ENCODE measurements at regions not wholly inside any gene's neighbourhood (a gene's known extent, or its start where the extent isn't known, plus 50 kb on each side); places are given as distances from the start of the nearest gene placed in this dataset.

GRCh38 chr10:90484518-90484917 is 373.3 kb downstream of the HTR7 start:
- no peaks in the 10 kb centered on the region for H3K79me2 ChIP-seq (ENCODE audit: control insufficient read depth, insufficient read depth, low read length)
- dilution Hi-C loops (cut with MboI; ENCODE audit: extremely low pct_ligation_motif_present, low sequenced_read_pairs): no loop called here
- H3K9ac ChIP-seq (ENCODE audit: control insufficient read depth, extremely low read depth, insufficient read depth, low read length): peak overlapping the region; percentile 47
- peaks cover 11% of the 10 kb centered on the region for H3K4me1 ChIP-seq (ENCODE audit: control insufficient read depth, extremely low read depth, insufficient read depth, low read length)
- H4K20me1 ChIP-seq (ENCODE audit: control insufficient read depth, extremely low read depth, insufficient read depth, low read length): no peaks in the 10 kb centered on the region
- H3K36me3 ChIP-seq (ENCODE audit: control insufficient read depth in 2 of 2, extremely low read depth in 1 of 2, insufficient read depth in 2 of 2, low read length in 2 of 2): no peaks in the 10 kb centered on the region
- no peak overlapping the region for H3K4me3 ChIP-seq (ENCODE audit: control insufficient read depth in 2 of 3, extremely low read depth in 1 of 3, insufficient read depth in 2 of 3, low read depth in 1 of 3, low read length in 3 of 3)
- peak; percentile 90 for DNase-seq (ENCODE audit: low read depth, low spot score)
- peak overlapping the region; percentile 69 for H2AFZ ChIP-seq (ENCODE audit: control insufficient read depth, low read length)
- H3K9me3 ChIP-seq (ENCODE audit: control insufficient read depth, low read depth, low read length): no peaks in the 10 kb centered on the region
- TF ChIP-seq, protein P1, sequence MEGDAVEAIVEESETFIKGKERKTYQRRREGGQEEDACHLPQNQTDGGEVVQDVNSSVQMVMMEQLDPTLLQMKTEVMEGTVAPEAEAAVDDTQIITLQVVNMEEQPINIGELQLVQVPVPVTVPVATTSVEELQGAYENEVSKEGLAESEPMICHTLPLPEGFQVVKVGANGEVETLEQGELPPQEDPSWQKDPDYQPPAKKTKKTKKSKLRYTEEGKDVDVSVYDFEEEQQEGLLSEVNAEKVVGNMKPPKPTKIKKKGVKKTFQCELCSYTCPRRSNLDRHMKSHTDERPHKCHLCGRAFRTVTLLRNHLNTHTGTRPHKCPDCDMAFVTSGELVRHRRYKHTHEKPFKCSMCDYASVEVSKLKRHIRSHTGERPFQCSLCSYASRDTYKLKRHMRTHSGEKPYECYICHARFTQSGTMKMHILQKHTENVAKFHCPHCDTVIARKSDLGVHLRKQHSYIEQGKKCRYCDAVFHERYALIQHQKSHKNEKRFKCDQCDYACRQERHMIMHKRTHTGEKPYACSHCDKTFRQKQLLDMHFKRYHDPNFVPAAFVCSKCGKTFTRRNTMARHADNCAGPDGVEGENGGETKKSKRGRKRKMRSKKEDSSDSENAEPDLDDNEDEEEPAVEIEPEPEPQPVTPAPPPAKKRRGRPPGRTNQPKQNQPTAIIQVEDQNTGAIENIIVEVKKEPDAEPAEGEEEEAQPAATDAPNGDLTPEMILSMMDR (optimal IDR thresholded peaks at IDR 0.05 in 1 of 3, IDR thresholded peaks at IDR 0.05 in 1 of 3, conservative IDR thresholded peaks at IDR 0.05 in 1 of 3; ENCODE audit: extremely low read depth in 1 of 3, insufficient read depth in 2 of 3, low read length in 3 of 3): no peak
- no peak for TF ChIP-seq EZH2 (IDR thresholded peaks at IDR 0.05; ENCODE audit: low read length)
- no peaks in the 10 kb centered on the region for H3K9me1 ChIP-seq (ENCODE audit: control insufficient read depth, extremely low read depth, insufficient read depth, low read length)
- no peaks in the 10 kb centered on the region for H3K27me3 ChIP-seq (ENCODE audit: control insufficient read depth, extremely low read depth, insufficient read depth, low read length)
- FAIRE-seq: peak; percentile 97
- peak overlapping the region; percentile 28 for H3K4me2 ChIP-seq (ENCODE audit: control insufficient read depth, extremely low read depth, insufficient read depth, low read depth, low read length)
- peak overlapping the region; percentile 70 for H3K27ac ChIP-seq (ENCODE audit: control insufficient read depth, insufficient read depth, low read length)

- H4K20me1 ChIP-seq (ENCODE audit: control insufficient read depth, extremely low read depth, insufficient read depth, low read length): no peaks in the 10 kb centered on the region
- H3K9ac ChIP-seq (ENCODE audit: control insufficient read depth, extremely low read depth, insufficient read depth, low read length): no peak overlapping the region
- no peak for FAIRE-seq
- no peak for DNase-seq (ENCODE audit: low read depth, low spot score)
- dilution Hi-C loops (cut with MboI; ENCODE audit: extremely low pct_ligation_motif_present, low sequenced_read_pairs): no loop called here
- no peak for TF ChIP-seq EZH2 (IDR thresholded peaks at IDR 0.05; ENCODE audit: low read length)
- TF ChIP-seq, protein P1 (optimal IDR thresholded peaks at IDR 0.05 in 1 of 3, IDR thresholded peaks at IDR 0.05 in 1 of 3, conservative IDR thresholded peaks at IDR 0.05 in 1 of 3; ENCODE audit: extremely low read depth in 1 of 3, insufficient read depth in 2 of 3, low read length in 3 of 3): no peak
- H2AFZ ChIP-seq (ENCODE audit: control insufficient read depth, low read length): no peak overlapping the region
- no peaks in the 10 kb centered on the region for H3K79me2 ChIP-seq (ENCODE audit: control insufficient read depth, insufficient read depth, low read length)
- no peak overlapping the region for H3K27ac ChIP-seq (ENCODE audit: control insufficient read depth, insufficient read depth, low read length)
- H3K27me3 ChIP-seq (ENCODE audit: control insufficient read depth, extremely low read depth, insufficient read depth, low read length): no peaks in the 10 kb centered on the region
- H3K4me2 ChIP-seq (ENCODE audit: control insufficient read depth, extremely low read depth, insufficient read depth, low read depth, low read length): no peak overlapping the region
- H3K4me3 ChIP-seq (ENCODE audit: control insufficient read depth in 2 of 3, extremely low read depth in 1 of 3, insufficient read depth in 2 of 3, low read depth in 1 of 3, low read length in 3 of 3): no peak overlapping the region
- no peaks in the 10 kb centered on the region for H3K9me1 ChIP-seq (ENCODE audit: control insufficient read depth, extremely low read depth, insufficient read depth, low read length)
- no peaks in the 10 kb centered on the region for H3K9me3 ChIP-seq (ENCODE audit: control insufficient read depth, low read depth, low read length)
- H3K4me1 ChIP-seq (ENCODE audit: control insufficient read depth, extremely low read depth, insufficient read depth, low read length): no peaks in the 10 kb centered on the region
- H3K36me3 ChIP-seq (ENCODE audit: control insufficient read depth in 2 of 2, extremely low read depth in 1 of 2, insufficient read depth in 2 of 2, low read length in 2 of 2): no peaks in the 10 kb centered on the region
These were observed 363.7 kb downstream of the HTR7 start for GRCh38 chr10:90494183-90494582.
